ENCODE measurements at regions not wholly inside any gene's neighbourhood (a gene's known extent, or its start where the extent isn't known, plus 50 kb on each side); places are given as distances from the start of the nearest gene placed in this dataset.
"Not testable (repeated sequence)": the region's sequence is repeated elsewhere in the genome, so short reads cannot be mapped to it uniquely, and the experiment has no call there.

GRCh38 chr11:100592619-100593260, 94.3 kb upstream of the ARHGAP42 start:
- in situ Hi-C loops (cut with HindIII; ENCODE audit: low pct_ligation_motif_present, low sequenced_read_pairs) = loop anchor here (25.0 kb wide), 1 partner anchor 345 kb away; no protein-coding TSS in a partner anchor
- Histone ChIP-seq H3K4me3 (ENCODE audit: low read depth, low read length) (no peak overlapping the region), H3K36me3 (replicated peaks) (no peaks in the 10 kb centered on the region), H3K27me3 (replicated peaks) (no peaks in the 10 kb centered on the region), H3K27ac (no peak overlapping the region)
- no peak for DNase-seq
- no peak for TF ChIP-seq CTCF (IDR thresholded peaks at IDR 0.05; ENCODE audit: low read depth, low read length, missing control alignments)

GRCh38 chr11:100593291-100593690, 93.8 kb upstream of the ARHGAP42 start:
- Histone ChIP-seq H3K36me3 (replicated peaks) (no peaks in the 10 kb centered on the region), H3K27ac (no peak overlapping the region), H3K27me3 (replicated peaks) (no peaks in the 10 kb centered on the region), H3K4me3 (ENCODE audit: low read depth, low read length) (no peak overlapping the region)
- no peak for DNase-seq
- no peak for TF ChIP-seq CTCF (IDR thresholded peaks at IDR 0.05; ENCODE audit: low read depth, low read length, missing control alignments)
- in situ Hi-C loops (cut with HindIII; ENCODE audit: low pct_ligation_motif_present, low sequenced_read_pairs) = loop anchor here (25.0 kb wide), 1 partner anchor 344 kb away; no protein-coding TSS in a partner anchor

GRCh38 chr11:100594320-100594719, 92.8 kb upstream of the ARHGAP42 start:
- no peak overlapping the region for H3K4me3 ChIP-seq (ENCODE audit: low read depth, low read length)
- in situ Hi-C loops (cut with HindIII; ENCODE audit: low pct_ligation_motif_present, low sequenced_read_pairs) = loop anchor here (25.0 kb wide), 1 partner anchor 343 kb away; no protein-coding TSS in a partner anchor
- no peak for TF ChIP-seq CTCF (IDR thresholded peaks at IDR 0.05; ENCODE audit: low read depth, low read length, missing control alignments)

GRCh38 chr11:100600941-100601340, 86.1 kb upstream of the ARHGAP42 start:
- TF ChIP-seq CTCF (IDR thresholded peaks at IDR 0.05; ENCODE audit: low read depth, low read length, missing control alignments) = no peak
- Histone ChIP-seq H3K27me3 (replicated peaks) (no peaks in the 10 kb centered on the region), H3K27ac (no peak overlapping the region), H3K4me3 (ENCODE audit: low read depth, low read length) (no peak overlapping the region), H3K36me3 (replicated peaks) (no peaks in the 10 kb centered on the region)
- no peak for DNase-seq
- in situ Hi-C loops (cut with HindIII; ENCODE audit: low pct_ligation_motif_present, low sequenced_read_pairs) = no loop called here

More at GRCh38 chr11:100594320-100594719, 92.8 kb upstream of the ARHGAP42 start:
- Histone ChIP-seq H3K27ac (no peak overlapping the region), H3K36me3 (replicated peaks) (no peaks in the 10 kb centered on the region), H3K27me3 (replicated peaks) (no peaks in the 10 kb centered on the region)
- no peak for DNase-seq

- in situ Hi-C loops (cut with HindIII; ENCODE audit: low pct_ligation_motif_present, low sequenced_read_pairs) = no loop called here
- no peak for TF ChIP-seq CTCF (IDR thresholded peaks at IDR 0.05; ENCODE audit: low read depth, low read length, missing control alignments)
- Histone ChIP-seq H3K36me3 (replicated peaks) (no peaks in the 10 kb centered on the region), H3K27me3 (replicated peaks) (no peaks in the 10 kb centered on the region), H3K27ac (no peak overlapping the region), H3K4me3 (ENCODE audit: low read depth, low read length) (no peak overlapping the region)
- no peak for DNase-seq
Measured at GRCh38 chr11:100602716-100603115, 84.4 kb upstream of the ARHGAP42 start.

- H3K36me3 ChIP-seq (replicated peaks); DNase-seq; H3K27ac ChIP-seq; in situ Hi-C loops (cut with HindIII; ENCODE audit: low pct_ligation_motif_present, low sequenced_read_pairs); H3K27me3 ChIP-seq (replicated peaks); H3K4me3 ChIP-seq (ENCODE audit: low read depth, low read length): not testable (repeated sequence)
Measured at GRCh38 chr11:100607761-100608160, 79.3 kb upstream of the ARHGAP42 start.
